Activated naive CD4-positive, alpha-beta T cell treated with anti-CD3 and anti-CD28 coated beads for 36 hours (primary cell): ENCODE measurements at regions not wholly inside any gene's neighbourhood (a gene's known extent, or its start where the extent isn't known, plus 50 kb on each side); places are given as distances from the start of the nearest gene placed in this dataset.
"Not testable (repeated sequence)": the region's sequence is repeated elsewhere in the genome, so short reads cannot be mapped to it uniquely, and the experiment has no call there.

Experiments used
- CTCF ChIA-PET: fragments of 350-600 bp; sonication (Branson Sonifier 250); formaldehyde crosslinking; loops from one replicate; lab custom pipeline; 2021; ENCODE audit warnings: antibody characterized with exemption; lab: Charles Lee
- DNase-seq: peaks from one replicate; pipeline ENCODE4 v3.0.0-alpha.2; 2020
- H3K27ac Mint-ChIP-seq: one replicate; pipeline ENCODE4 v1.8.0; 2021; ENCODE audit warnings: mild to moderate bottlenecking, mixed read lengths
- H3K27me3 Mint-ChIP-seq: one replicate; pipeline ENCODE4 v1.8.0; 2021; ENCODE audit warnings: low read depth, mixed read lengths
- H3K36me3 Mint-ChIP-seq: one replicate; pipeline ENCODE4 v1.8.0; 2021; ENCODE audit warnings: low read depth, mixed read lengths
- H3K4me1 Mint-ChIP-seq: one replicate; pipeline ENCODE4 v1.8.0; 2021; ENCODE audit warnings: low read depth, mixed read lengths
- H3K4me3 Mint-ChIP-seq: one replicate; pipeline ENCODE4 v1.8.0; 2021; ENCODE audit warnings: mild to moderate bottlenecking, moderate library complexity, mixed read lengths
- H3K9me3 Mint-ChIP-seq: one replicate; pipeline ENCODE4 v1.8.0; 2021; ENCODE audit warnings: mixed read lengths
- intact Hi-C: fragments of 100-400 bp; cut with micrococcal nuclease; formaldehyde crosslinking; loops from one replicate; pipeline ENCODE4 v1.15.1; 2023

GRCh38 chr17:16849861-16850260, 122.1 kb downstream of the TNFRSF13B start:
- H3K36me3 Mint-ChIP-seq, DNase-seq, H3K9me3 Mint-ChIP-seq, H3K4me3 Mint-ChIP-seq, H3K27me3 Mint-ChIP-seq, intact Hi-C loops, H3K27ac Mint-ChIP-seq, CTCF ChIA-PET, H3K4me1 Mint-ChIP-seq: not testable (repeated sequence)

- H3K27ac Mint-ChIP-seq, CTCF ChIA-PET, intact Hi-C loops, H3K36me3 Mint-ChIP-seq, H3K27me3 Mint-ChIP-seq, H3K4me1 Mint-ChIP-seq, DNase-seq, H3K9me3 Mint-ChIP-seq, H3K4me3 Mint-ChIP-seq: not testable (repeated sequence)
Measured at GRCh38 chr17:16848997-16849396, 122.9 kb downstream of the TNFRSF13B start.

GRCh38 chr17:16845098-16845497, 126.8 kb downstream of the TNFRSF13B start:
- H3K27ac Mint-ChIP-seq, CTCF ChIA-PET, H3K36me3 Mint-ChIP-seq, H3K9me3 Mint-ChIP-seq, H3K4me3 Mint-ChIP-seq, H3K27me3 Mint-ChIP-seq, DNase-seq, intact Hi-C loops, H3K4me1 Mint-ChIP-seq: not testable (repeated sequence)

GRCh38 chr17:16844669-16845068, 127.2 kb downstream of the TNFRSF13B start:
- H3K27me3 Mint-ChIP-seq, H3K4me1 Mint-ChIP-seq, intact Hi-C loops, DNase-seq, H3K4me3 Mint-ChIP-seq, H3K27ac Mint-ChIP-seq, H3K9me3 Mint-ChIP-seq, CTCF ChIA-PET, H3K36me3 Mint-ChIP-seq: not testable (repeated sequence)

- H3K9me3 Mint-ChIP-seq, H3K27ac Mint-ChIP-seq, intact Hi-C loops: not testable (repeated sequence)
Measured at GRCh38 chr17:16843511-16843910, 128.4 kb downstream of the TNFRSF13B start.

GRCh38 chr17:16842346-16842745, 129.6 kb downstream of the TNFRSF13B start:
- H3K27me3 Mint-ChIP-seq, H3K4me1 Mint-ChIP-seq, H3K4me3 Mint-ChIP-seq, DNase-seq, H3K27ac Mint-ChIP-seq, H3K9me3 Mint-ChIP-seq, H3K36me3 Mint-ChIP-seq, CTCF ChIA-PET, intact Hi-C loops: not testable (repeated sequence)

More at GRCh38 chr17:16843511-16843910, 128.4 kb downstream of the TNFRSF13B start:
- DNase-seq, CTCF ChIA-PET, H3K36me3 Mint-ChIP-seq, H3K4me3 Mint-ChIP-seq, H3K27me3 Mint-ChIP-seq, H3K4me1 Mint-ChIP-seq: not testable (repeated sequence)

GRCh38 chr17:16841896-16842295, 130.0 kb downstream of the TNFRSF13B start:
- CTCF ChIA-PET, H3K27me3 Mint-ChIP-seq, H3K27ac Mint-ChIP-seq, H3K36me3 Mint-ChIP-seq, DNase-seq, intact Hi-C loops, H3K4me1 Mint-ChIP-seq, H3K4me3 Mint-ChIP-seq, H3K9me3 Mint-ChIP-seq: not testable (repeated sequence)

GRCh38 chr17:16840219-16840618, 131.7 kb downstream of the TNFRSF13B start:
- intact Hi-C loops, H3K27ac Mint-ChIP-seq, CTCF ChIA-PET, H3K9me3 Mint-ChIP-seq, H3K36me3 Mint-ChIP-seq, H3K4me1 Mint-ChIP-seq, DNase-seq, H3K27me3 Mint-ChIP-seq, H3K4me3 Mint-ChIP-seq: not testable (repeated sequence)

GRCh38 chr17:16839242-16840175, 132.4 kb downstream of the TNFRSF13B start:
- H3K4me3 Mint-ChIP-seq, CTCF ChIA-PET, H3K36me3 Mint-ChIP-seq, DNase-seq, H3K27me3 Mint-ChIP-seq, H3K27ac Mint-ChIP-seq, H3K4me1 Mint-ChIP-seq, intact Hi-C loops, H3K9me3 Mint-ChIP-seq: not testable (repeated sequence)

GRCh38 chr17:16838795-16839194, 133.1 kb downstream of the TNFRSF13B start:
- H3K36me3 Mint-ChIP-seq, CTCF ChIA-PET, DNase-seq, intact Hi-C loops, H3K27me3 Mint-ChIP-seq, H3K27ac Mint-ChIP-seq, H3K9me3 Mint-ChIP-seq, H3K4me3 Mint-ChIP-seq, H3K4me1 Mint-ChIP-seq: not testable (repeated sequence)

- intact Hi-C loops, H3K27me3 Mint-ChIP-seq, H3K27ac Mint-ChIP-seq, DNase-seq, CTCF ChIA-PET, H3K4me3 Mint-ChIP-seq, H3K9me3 Mint-ChIP-seq, H3K36me3 Mint-ChIP-seq, H3K4me1 Mint-ChIP-seq: not testable (repeated sequence)
Measured at GRCh38 chr17:16838287-16838686, 133.6 kb downstream of the TNFRSF13B start.

GRCh38 chr17:16837468-16838266, 134.3 kb downstream of the TNFRSF13B start:
- CTCF ChIA-PET, H3K36me3 Mint-ChIP-seq, H3K4me3 Mint-ChIP-seq, H3K9me3 Mint-ChIP-seq, H3K27me3 Mint-ChIP-seq, intact Hi-C loops, H3K4me1 Mint-ChIP-seq, DNase-seq, H3K27ac Mint-ChIP-seq: not testable (repeated sequence)
